Transverse colon (tissue), 4 donors: ENCODE measurements at regions not wholly inside any gene's neighbourhood (a gene's known extent, or its start where the extent isn't known, plus 50 kb on each side); places are given as distances from the start of the nearest gene placed in this dataset.

Experiments used
- CTCF ChIP-seq, 5 experiments: fragments of 200-600 bp in 3 of 5; fragments of 450-650 bp in 2 of 5; sonication (generic) in 3 of 5; IDR thresholded peaks; 1 replicate in 2 of 5; 2 replicates in 3 of 5; pipeline ENCODE4 v1.5.1; 2016 to 2017; ENCODE audit warnings: antibody characterized with exemption in 5 of 5, inconsistent platforms in 3 of 5, mild to moderate bottlenecking in 2 of 5, moderate library complexity in 1 of 5
- POLR2A ChIP-seq: fragments of 450-650 bp; IDR thresholded peaks from one replicate; pipeline ENCODE4 v1.6.1; 2016; ENCODE audit warnings: antibody characterized with exemption, mild to moderate bottlenecking, moderate library complexity
- POLR2AphosphoS5 ChIP-seq, 3 donors: sonication (generic); formaldehyde crosslinking; IDR thresholded peaks; one replicate each; pipeline ENCODE4 v1.6.1; 2016; ENCODE audit warnings: antibody characterized with exemption in 3 of 3

GRCh38 chr10:42519079-42519478 lies 119.3 kb downstream of the ZNF33B start:
- no peak for TF ChIP-seq CTCF (IDR thresholded peaks at IDR 0.05)
- TF ChIP-seq POLR2A = no peak
- TF ChIP-seq POLR2AphosphoS5 (IDR thresholded peaks at IDR 0.05) = no peak
